Endothelial cell (in vitro differentiated cells): ENCODE measurements at regions not wholly inside any gene's neighbourhood (a gene's known extent, or its start where the extent isn't known, plus 50 kb on each side); places are given as distances from the start of the nearest gene placed in this dataset.

Experiments used
- DNase-seq: peaks from one replicate; pipeline ENCODE4 v3.0.0; 2021; ENCODE audit warnings: low spot score
- H3K27ac Mint-ChIP-seq: one replicate; pipeline ENCODE4 v1.8.0; 2021; ENCODE audit warnings: mixed read lengths, inconsistent platforms; ENCODE audit not compliant: unreplicated experiment
- H3K27me3 Mint-ChIP-seq: one replicate; pipeline ENCODE4 v1.8.0; 2021; ENCODE audit warnings: mild to moderate bottlenecking, moderate library complexity, mixed read lengths, inconsistent platforms; ENCODE audit not compliant: unreplicated experiment
- H3K36me3 Mint-ChIP-seq: one replicate; pipeline ENCODE4 v1.8.0; 2021; ENCODE audit warnings: mild to moderate bottlenecking, low read depth, mixed read lengths, inconsistent platforms; ENCODE audit not compliant: unreplicated experiment
- H3K4me1 Mint-ChIP-seq: one replicate; pipeline ENCODE4 v1.8.0; 2021; ENCODE audit warnings: mild to moderate bottlenecking, mixed read lengths, inconsistent platforms; ENCODE audit not compliant: unreplicated experiment
- H3K4me3 Mint-ChIP-seq: one replicate; pipeline ENCODE4 v1.8.0; 2021; ENCODE audit warnings: mild to moderate bottlenecking, mixed read lengths, inconsistent platforms; ENCODE audit not compliant: unreplicated experiment
- H3K9me3 Mint-ChIP-seq: one replicate; pipeline ENCODE4 v1.8.0; 2021; ENCODE audit warnings: mixed read lengths, inconsistent platforms; ENCODE audit not compliant: unreplicated experiment
- CTCF ChIP-seq: fragments of 200-600 bp; sonication (generic); IDR thresholded peaks from one replicate; pipeline ENCODE4 v1.5.0; 2021; ENCODE audit warnings: antibody characterized with exemption; ENCODE audit not compliant: unreplicated experiment

GRCh38 chr18:41731884-41732283 lies 223.2 kb upstream of the PIK3C3 start:
- no peaks in the 10 kb centered on the region for H3K27me3 Mint-ChIP-seq
- no peak for TF ChIP-seq CTCF
- no peaks in the 10 kb centered on the region for H3K4me1 Mint-ChIP-seq
- no peak overlapping the region for H3K4me3 Mint-ChIP-seq
- H3K9me3 Mint-ChIP-seq: no peaks in the 10 kb centered on the region
- H3K27ac Mint-ChIP-seq: no peak overlapping the region
- H3K36me3 Mint-ChIP-seq: no peaks in the 10 kb centered on the region
- DNase-seq: no peak

GRCh38 chr18:41724195-41724594 lies 230.8 kb upstream of the PIK3C3 start:
- Mint-ChIP-seq H3K4me1 (no peaks in the 10 kb centered on the region), H3K27ac (no peak overlapping the region), H3K36me3 (no peaks in the 10 kb centered on the region), H3K4me3 (no peak overlapping the region), H3K27me3 (no peaks in the 10 kb centered on the region), H3K9me3 (no peaks in the 10 kb centered on the region)
- DNase-seq: no peak
- TF ChIP-seq CTCF: no peak

GRCh38 chr18:41721103-41721790 lies 233.8 kb upstream of the PIK3C3 start:
- H3K4me1 Mint-ChIP-seq: no peaks in the 10 kb centered on the region
- no peak overlapping the region for H3K27ac Mint-ChIP-seq
- H3K27me3 Mint-ChIP-seq: no peaks in the 10 kb centered on the region
- H3K9me3 Mint-ChIP-seq: no peaks in the 10 kb centered on the region
- H3K4me3 Mint-ChIP-seq: no peak overlapping the region
- no peak for DNase-seq
- no peak for TF ChIP-seq CTCF
- H3K36me3 Mint-ChIP-seq: no peaks in the 10 kb centered on the region

- no peaks in the 10 kb centered on the region for H3K27me3 Mint-ChIP-seq
- H3K36me3 Mint-ChIP-seq: no peaks in the 10 kb centered on the region
- no peak for TF ChIP-seq CTCF
- H3K27ac Mint-ChIP-seq: no peak overlapping the region
- no peak overlapping the region for H3K4me3 Mint-ChIP-seq
- no peak for DNase-seq
- H3K4me1 Mint-ChIP-seq: no peaks in the 10 kb centered on the region
- no peaks in the 10 kb centered on the region for H3K9me3 Mint-ChIP-seq
Observed at GRCh38 chr18:41720226-41720625, 234.8 kb upstream of the PIK3C3 start.

GRCh38 chr18:41719808-41720207 lies 235.2 kb upstream of the PIK3C3 start:
- no peak for TF ChIP-seq CTCF
- no peaks in the 10 kb centered on the region for H3K36me3 Mint-ChIP-seq
- no peaks in the 10 kb centered on the region for H3K9me3 Mint-ChIP-seq
- no peaks in the 10 kb centered on the region for H3K4me1 Mint-ChIP-seq
- no peak for DNase-seq
- H3K4me3 Mint-ChIP-seq: no peak overlapping the region
- H3K27me3 Mint-ChIP-seq: no peaks in the 10 kb centered on the region
- no peak overlapping the region for H3K27ac Mint-ChIP-seq
